GOT3 (cell line): ENCODE measurements at regions not wholly inside any gene's neighbourhood (a gene's known extent, or its start where the extent isn't known, plus 50 kb on each side); places are given as distances from the start of the nearest gene placed in this dataset.

Experiments
- DNase-seq: peaks from one replicate; lab custom pipeline; 2025; ENCODE audit warnings: mixed read lengths; lab: John Stamatoyannopoulos, UW

DNA sequence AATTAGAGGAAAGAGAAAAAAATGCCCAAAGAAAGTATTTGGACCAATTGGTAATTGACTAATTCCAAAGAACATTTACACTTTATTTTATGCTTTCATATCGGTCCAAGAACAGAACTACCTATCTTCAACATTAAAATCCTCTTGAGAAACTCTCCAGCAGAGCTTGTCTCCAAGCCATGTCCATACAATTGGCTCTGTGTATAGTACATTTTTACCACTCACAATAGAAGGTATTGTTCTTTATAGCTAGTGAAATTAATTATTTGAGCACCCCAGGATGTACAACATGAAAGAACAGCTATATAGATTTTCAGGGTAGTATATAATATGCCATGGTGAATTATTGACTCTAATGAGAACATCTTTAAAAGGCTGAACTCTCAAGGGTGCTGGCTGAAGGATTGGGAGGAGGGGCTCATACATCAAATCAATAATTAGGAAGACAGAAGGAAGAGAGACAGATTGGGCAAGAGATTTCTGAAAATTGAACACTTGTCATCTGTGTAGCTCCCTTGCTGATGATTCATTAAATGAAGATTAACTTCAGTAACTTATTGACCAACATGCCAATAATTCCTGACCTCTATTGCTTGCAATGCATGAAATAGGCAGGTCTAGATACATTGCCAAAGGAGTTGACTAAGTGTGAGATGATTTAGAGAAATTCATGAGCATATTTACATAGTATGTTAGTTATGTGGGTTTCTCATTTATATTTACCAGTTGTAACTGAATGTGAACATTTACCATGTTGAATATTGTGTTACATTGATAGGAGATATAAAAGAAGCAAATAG lies 249.7 kb downstream of the MTERF1 start:
- no peak for DNase-seq

DNA sequence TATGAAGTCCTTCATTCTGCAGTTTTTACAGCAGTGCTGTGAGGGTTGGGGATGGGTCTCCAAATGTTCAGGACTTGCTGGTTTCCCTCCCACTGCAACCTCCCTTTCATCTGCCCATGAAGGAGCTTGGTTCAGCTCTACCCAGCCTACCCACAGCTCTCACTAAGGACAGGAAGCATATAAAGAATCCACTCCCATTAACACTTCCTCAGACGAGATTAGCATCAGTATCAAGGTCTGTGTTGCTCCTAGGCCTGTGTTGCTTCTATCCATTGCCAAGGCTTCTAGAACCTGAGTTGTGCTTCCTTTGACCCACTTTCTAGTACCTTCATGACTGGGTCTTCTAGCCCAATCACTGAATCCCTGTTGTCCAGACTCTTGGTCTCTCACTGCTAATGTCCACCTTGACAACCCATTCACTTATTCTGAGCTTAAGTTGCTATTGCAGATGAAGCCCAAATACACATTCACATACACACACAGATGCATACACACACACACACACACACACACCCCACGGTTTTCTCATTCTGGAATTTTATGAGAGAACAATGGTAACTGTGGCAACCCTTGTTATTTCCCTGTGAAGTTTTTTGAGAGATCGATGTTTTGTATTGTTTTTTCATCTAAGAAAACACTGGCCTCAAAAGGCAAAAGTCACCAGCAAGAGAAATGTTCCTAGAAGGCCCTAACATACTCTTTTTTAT lies 248.1 kb downstream of the MTERF1 start:
- no peak for DNase-seq

DNA sequence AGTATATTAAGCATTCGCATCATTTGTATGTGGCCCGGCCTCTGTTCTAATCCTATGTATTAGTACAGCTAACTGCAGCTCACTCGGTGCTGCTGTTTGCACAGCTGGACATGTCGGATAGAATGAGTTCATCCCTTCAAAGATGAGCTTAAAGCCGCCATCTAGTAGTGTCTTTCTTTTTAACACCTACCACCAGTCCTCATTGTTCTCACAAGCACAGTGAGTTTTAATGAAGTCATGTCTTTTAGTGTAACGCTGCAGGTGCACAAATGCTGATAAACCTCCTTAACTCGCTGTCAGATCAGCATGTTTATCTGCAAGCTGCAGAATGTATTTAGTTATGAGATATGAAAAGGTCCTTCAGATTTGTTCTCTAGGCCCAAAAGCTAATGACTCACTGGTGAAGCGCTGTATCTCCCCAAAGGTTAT lies 247.5 kb downstream of the MTERF1 start:
- DNase-seq = no peak

DNA sequence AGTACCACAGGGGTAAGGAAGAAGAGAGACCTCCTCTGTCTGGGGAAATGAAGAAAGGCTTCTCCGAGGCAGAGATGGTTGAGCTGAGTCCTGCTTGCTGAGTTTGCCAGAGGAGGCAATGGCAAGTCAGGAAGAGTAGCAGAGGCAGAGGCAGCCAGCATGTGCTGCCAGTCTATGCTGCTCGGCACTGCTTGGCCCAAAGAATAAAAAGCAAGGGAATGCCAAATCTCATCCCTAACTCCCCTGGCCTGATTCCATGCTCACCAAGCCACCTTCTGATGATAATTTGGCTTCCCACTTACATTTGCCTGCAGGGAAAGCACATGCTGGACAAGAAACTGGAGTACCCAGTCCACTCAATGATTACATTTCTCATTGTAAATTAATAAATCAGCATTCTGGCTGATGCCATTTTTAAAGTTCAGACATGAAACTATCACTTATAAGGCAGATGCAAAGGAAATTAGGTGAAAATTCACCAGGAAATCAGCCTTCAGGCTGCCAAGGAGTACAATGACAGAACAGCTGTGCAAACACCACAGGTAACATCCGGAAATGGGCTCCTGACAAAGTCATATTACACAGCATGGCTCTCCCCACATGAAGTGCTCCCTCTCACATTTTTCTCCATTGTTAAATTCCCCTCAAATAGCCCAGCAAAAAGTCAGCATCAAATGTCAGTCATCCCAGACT lies 245.9 kb downstream of the MTERF1 start:
- no peak for DNase-seq

DNA sequence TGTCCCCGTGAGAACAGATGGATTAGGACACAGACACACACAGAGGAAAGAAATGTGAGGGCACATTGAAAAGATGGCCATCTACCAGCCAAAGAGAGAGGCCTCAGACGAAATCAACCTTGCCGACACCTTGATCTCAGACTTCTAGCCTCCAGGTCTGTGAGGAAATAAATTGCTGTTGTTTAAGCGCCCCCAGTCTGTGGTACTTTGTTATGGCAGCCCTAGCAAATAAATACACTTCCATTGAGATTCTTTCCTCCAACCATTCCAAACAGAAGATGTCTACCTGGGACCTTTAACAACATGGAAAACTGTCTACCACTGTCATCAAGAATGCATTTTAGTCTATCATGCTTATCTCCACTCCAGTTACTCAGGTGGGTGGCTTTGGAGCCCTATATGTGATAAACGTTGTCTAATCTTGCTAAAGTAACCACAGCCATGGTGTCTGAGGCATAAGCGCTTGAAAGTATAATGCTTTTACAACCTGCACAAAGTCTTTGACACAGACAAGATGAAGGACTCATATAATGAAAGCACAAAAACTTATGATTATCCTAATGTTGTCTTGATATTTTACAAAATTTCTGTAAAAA lies 244.3 kb downstream of the MTERF1 start:
- no peak for DNase-seq

DNA sequence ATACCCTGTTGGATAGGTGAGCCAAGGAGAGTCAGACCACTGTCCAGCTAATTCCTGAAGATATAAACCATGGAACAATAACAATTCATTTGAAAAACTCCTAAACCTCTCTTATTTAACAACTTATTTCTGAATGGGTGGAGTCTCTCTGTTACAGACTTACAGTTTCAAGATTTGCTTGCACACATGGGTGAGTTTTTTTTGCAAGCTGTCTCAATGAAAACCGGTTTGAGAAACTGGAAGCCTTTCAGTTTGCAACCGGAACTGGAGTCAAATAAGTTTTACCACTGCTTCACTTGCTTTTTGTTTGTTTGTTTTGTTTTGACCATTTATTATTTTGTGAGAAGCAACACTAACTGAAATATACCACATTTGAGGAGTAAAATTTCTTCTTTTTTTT lies 243.8 kb downstream of the MTERF1 start:
- DNase-seq = no peak

DNA sequence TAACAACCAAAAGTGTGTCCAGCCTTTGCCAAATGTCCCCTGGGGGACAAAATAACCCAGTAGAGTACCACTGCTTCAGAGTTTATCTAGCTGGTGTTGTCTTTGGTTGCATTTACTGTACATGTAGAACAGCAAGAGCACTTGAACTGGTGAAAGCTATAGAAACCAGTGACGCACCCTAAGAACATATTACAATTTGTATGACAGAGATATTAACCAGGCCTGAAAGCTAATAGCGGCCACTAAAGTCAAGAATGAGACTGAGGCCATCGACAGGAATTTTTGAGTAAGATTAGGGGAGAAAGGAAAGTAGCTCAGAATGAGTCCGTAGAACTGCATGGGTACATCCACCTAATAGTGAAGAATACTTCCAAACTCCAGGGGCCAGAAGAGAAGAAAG lies 236.2 kb downstream of the MTERF1 start:
- no peak for DNase-seq

DNA sequence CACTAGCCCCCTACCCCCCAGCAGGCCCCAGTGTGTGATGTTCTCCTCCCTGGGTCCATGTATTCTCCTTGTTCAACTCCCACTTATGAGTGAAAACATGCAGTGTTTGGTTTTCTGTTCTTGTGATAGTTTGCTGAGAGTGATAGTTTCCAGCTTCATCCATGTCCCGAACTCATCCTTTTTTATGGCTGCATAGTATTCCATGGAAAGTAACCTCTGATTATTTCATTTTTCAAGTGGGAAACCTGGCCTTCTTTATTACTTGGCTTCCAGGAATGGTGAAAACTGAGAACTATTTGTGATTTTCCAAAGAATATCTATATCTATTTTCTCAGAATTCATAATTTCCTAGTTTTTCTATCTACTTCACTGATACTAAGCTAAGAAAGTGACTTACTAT lies 235.0 kb downstream of the MTERF1 start:
- no peak for DNase-seq

DNA sequence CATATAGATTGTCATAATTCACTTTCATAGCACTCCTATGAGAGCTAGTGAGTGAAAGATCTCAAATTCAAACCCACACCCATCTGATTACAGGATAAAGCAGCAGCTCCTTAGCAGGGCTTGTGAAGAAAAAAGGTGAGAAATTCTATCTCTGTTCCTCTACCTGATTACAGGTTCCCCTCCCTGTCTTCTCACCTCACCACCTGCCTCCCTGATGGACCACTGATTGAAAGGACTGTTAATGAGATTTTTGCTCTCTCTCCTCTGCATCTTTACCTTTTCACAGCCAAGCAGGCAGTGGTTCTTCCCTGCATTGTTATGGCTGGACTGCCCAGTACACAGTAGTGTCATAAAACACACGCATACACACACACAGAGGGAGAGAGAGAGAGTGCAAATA lies 228.5 kb downstream of the MTERF1 start:
- no peak for DNase-seq

DNA sequence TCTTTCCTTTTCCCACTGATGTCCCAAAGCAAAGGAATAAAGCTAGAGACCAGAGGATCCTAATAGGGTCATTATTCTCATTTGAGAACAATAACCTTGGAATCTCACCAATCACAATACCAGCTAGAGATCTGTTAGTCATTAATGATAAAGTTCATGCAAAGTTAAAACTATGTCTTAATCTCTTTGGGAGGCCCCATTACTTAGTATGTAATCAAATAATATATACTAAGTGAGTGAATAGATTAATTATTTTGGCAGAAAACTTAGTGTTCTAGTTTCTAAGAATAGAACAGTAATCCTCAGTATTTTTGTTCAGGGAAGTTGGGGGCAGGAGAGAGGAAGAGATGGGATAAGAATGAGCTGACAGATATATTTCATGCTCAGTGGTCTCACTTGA lies 227.2 kb downstream of the MTERF1 start:
- no peak for DNase-seq

DNA sequence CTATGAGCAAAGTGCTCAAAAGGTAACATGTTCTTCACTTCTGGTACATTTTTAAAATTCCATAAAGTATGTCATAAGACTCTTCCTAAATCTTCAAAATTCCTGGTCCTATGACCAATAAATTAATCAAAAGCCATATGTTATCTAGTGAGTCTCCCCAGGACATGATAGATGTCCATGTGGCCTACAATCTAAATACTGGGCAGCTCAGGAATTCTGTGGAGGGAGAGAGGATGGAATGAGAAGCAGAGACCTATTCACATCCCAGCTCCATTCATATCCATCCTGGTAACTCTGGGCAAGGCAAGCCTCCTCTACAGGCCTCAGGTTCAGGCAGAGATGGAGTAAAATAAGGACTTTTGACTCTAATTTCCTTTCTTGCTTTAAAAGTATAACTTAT lies 224.8 kb downstream of the MTERF1 start:
- no peak for DNase-seq

DNA sequence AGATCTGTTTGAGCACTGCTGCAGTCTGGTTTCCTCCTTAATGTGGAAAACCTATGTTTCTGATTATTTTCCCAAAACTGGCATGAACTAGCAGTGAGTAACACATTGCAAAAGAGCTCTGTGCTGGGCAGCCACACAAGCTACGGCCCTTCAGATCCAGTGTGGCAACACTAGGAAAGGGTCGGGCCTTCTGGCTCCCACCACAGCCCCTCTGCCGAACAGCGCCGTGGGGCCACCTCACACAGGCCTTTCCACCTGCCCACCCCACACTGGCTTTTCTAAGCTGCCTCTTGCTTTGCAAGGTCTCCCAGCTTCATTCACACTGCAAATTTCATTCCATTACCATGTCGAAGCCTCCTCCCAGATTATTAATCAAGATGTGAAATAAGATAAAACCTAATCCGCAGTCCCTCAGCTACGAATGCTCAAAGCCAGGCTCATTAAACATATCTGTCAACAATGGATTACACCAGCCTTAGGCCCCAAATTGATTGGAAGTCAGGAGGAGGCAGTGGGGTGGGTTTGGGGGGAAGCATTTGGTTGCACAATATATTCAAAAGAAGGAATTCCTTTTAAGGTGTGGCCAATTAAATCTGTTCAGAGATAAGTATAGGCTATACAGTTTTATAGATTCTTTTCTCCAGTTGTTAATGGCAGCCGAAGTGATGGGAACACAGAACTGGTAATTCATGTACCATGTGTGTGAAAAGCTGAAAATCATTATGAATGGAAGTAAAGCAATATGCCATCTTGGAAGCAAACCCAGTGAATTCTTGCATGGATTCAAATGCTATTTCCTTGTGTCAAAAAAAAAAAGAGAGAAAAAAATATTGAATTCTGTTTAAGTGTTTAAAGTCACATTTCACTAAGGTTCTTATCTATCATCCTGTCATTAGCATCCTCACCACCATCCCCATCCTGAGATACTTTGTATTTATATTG lies 223.7 kb downstream of the MTERF1 start:
- no peak for DNase-seq

DNA sequence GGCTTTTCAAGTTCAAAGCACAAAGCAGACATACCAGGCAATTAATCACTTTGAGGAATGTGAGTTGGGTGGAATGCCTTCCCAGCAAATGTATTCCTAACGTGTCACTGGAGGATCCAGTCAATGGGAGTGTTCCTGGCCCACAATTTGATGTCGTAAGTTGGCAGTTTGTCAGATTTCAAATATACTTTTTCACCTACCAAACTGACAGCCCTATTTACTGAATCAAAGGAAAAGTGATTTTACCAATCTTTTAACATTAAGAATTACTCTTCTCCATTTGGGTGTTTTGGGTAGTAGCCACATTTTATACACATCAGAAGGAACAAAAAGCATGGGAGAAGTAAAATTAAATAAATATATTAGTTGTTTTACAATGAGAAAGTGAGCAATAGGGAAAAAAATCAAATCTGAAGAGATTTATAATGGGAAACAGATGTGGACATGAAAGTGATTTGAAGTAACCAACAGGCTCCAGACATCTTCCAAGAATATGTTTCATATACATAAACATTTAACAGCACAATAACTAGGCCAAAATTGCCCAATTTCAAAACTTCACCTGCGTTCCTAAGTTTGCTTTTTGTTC lies 222.9 kb downstream of the MTERF1 start:
- DNase-seq = no peak

DNA sequence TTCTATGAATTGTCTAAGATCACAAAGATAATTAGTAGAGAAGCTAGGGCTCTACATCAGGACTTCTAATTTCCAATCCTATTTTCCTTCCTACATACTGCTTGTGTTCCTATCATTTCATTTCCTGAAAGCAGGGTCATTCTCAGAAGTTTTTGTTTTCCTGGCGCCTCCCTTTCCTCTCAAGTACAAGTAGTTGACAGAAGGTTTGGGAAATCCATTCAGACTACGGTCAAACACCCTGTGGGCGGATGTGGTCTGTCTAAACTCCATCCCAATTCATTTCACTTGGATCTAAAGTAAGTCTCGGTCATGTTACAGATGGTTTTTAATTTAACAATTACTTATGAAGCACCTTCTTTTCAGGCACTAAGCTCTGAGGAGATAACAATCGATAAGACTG lies 221.4 kb downstream of the MTERF1 start:
- no peak for DNase-seq

DNA sequence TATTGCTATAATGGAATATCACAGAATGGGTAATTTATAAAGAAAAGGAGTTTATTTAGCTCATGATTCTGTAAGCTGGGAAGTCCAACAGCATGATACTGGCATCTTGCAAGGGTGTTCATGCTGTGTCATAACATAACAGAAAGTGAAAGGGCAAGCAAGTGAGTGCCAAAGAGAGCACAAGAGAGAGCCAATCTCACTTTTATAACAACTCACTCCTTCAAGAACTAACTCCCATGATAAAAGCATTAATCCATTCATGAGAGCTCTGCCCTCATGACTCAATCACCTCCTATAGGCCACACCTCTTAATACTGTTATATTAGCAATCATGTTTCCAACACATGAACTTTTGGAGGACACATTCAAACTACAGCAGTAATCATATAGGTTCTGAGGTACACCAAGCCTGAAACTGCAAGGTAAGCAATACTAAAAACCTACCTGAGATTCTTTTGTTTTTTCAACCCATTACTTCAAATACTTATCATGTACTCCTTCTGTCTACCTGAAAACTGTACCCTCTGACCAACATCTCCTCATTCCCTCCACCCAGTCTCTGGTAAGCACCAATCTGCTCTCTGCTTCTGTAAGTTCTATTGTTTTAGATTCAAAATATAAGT lies 219.7 kb downstream of the MTERF1 start:
- no peak for DNase-seq

DNA sequence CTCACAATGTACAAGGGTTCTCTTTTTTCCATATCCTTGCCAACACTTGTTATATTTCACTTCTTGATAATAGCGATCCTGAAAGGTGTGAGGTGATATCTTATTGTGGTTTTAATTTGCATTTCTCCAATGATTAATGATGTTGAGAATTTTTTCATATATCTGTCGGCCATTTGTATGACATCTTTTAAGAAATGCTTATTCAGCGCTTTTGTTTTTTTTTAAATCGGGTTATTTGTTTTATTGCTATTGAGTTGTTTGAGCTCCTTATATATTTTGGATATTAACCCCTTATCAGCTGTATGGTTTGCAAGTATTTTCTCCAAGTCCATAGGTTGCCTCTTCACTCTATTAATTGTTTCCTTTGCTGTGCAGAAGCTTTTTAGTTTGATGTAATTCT lies 218.8 kb downstream of the MTERF1 start:
- no peak for DNase-seq

DNA sequence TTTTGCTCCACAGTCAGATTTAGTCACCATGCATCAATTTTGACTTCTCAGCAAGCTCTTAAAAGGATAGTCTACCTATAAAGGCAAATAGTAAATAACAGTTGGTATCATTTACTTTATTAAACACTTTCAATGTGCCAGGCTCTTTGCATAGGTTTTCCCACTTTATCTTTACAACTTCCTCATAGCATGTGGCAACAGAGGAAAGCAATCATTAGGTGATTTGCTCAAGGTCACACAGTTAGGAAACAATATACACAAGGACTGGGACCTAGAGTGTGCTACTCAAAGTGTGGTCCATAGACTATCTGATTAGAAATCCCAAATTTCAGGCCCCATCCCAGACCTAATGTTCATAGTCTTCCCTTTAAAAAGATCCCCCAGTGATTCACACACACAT lies 212.3 kb downstream of the MTERF1 start:
- no peak for DNase-seq

DNA sequence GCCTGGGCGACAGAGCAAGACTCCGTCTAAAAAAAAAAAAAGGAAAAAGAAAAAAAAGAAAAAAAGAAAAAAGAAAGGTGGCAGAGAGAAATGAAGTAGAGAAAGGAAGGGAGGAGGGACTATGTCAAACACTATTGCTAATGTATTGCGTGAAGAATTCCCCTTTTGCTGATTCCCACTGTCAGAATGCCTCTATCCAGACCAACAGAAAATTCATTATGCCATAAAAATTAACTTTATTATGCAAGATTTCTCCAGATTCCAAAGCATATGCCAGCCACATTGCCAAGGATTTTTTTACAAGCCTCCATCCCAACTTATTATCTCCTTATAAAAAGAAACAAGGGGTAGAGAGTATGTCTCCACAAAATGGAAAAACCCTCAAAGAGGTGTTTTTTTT lies 209.3 kb downstream of the MTERF1 start:
- DNase-seq = no peak

DNA sequence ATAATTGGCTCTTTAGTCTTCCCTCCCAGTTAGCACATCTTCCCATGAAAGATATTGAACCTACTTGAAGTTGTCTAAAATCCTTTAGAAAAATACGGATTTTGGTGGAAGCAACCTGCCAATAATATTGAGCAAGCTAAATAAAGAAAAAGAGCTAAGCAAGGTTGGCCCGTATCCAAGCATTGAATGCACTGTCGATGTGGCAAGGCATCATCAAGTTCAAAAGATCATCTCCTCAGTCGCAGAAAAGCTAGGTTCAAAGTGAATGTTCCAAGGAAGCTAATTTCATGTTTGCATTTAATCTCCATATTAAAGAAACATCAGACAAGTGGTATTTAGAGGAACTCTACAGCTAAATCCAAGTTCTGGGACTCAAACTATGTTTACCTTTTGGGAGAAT lies 206.0 kb downstream of the MTERF1 start:
- no peak for DNase-seq

DNA sequence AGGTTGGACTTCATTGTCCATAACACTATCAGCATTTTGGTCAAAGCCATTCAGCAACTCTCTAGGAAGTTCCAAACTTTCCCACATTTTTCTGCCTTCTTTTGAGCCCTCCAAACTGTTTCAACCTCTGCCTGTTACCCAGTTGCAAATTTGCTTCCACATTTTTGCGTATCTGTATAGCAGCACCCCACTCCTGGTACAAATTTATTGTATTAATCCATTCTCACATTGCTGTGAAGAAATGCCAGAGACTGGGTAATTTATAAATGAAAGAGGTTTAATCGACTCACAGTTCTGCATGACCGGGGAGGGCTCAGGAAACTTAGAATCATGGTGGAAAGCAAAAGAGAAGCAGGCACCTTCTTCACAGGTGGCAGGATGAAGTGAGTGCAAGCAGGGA lies 198.8 kb downstream of the MTERF1 start:
- DNase-seq = no peak

DNA sequence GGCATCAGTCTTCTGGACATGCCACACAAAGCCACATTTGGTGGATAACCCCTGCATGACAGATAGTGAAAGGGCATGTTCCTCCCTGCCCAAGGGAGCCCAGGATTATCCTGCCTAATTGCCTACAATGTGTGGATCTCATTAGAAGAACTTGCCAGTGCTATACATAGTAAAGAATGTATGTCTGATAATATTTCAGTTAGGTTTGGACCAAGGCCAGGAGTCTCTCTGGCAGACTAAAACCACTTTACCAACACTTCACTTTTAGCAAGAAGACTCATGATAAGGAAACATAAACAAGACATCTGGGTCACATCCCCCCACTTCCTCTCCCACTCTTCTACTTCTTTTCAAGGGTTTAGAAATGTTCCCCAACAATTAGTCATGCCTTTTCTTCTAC lies 196.7 kb downstream of the MTERF1 start:
- no peak for DNase-seq
